DND-41 (cell line): ENCODE measurements at regions not wholly inside any gene's neighbourhood (a gene's known extent, or its start where the extent isn't known, plus 50 kb on each side); places are given as distances from the start of the nearest gene placed in this dataset.

Experiments used
- ATAC-seq: fragments of 200-7000 bp; cut with Tn5 transposase; 3 replicates; pipeline ENCODE4 v1.9.1; 2021; ENCODE audit warnings: low read depth; ENCODE audit not compliant: insufficient read depth
- DNase-seq: peaks from one replicate; pipeline ENCODE4 v3.0.0-alpha.2; 2020
- H2AFZ ChIP-seq: 2 replicates; pipeline ENCODE4 v1.6.0; 2012; ENCODE audit warnings: low read depth, low read length
- H3K27ac ChIP-seq: 2 replicates; pipeline ENCODE4 v1.5.1; 2012; ENCODE audit warnings: low read length, inconsistent platforms
- H3K27me3 ChIP-seq: fragments of 200-600 bp; sonication (generic); 2 replicates; pipeline ENCODE4 v1.6.0; 2012; ENCODE audit warnings: low read length, mild to moderate bottlenecking, inconsistent platforms; ENCODE audit not compliant: insufficient read depth, poor library complexity
- H3K36me3 ChIP-seq: 2 replicates; pipeline ENCODE4 v1.5.1; 2012; ENCODE audit warnings: low read length, inconsistent platforms; ENCODE audit not compliant: insufficient read depth
- H3K4me1 ChIP-seq: 2 replicates; pipeline ENCODE4 v1.5.1; 2012; ENCODE audit warnings: mild to moderate bottlenecking, low read length; ENCODE audit not compliant: insufficient read depth
- H3K4me2 ChIP-seq: 2 replicates; pipeline ENCODE4 v1.6.0; 2012; ENCODE audit warnings: mild to moderate bottlenecking, moderate library complexity, low read length, inconsistent platforms; ENCODE audit not compliant: insufficient read depth
- H3K4me3 ChIP-seq, 2 experiments: fragments of 200-600 bp in 1 of 2; shearing (Covaris generic) in 1 of 2; 2 replicates each; pipeline ENCODE4 v1.5.1; 2012 to 2016; ENCODE audit warnings: inconsistent platforms in 2 of 2, low read length in 2 of 2, mild to moderate bottlenecking in 2 of 2, low read depth in 1 of 2, moderate library complexity in 1 of 2
- H3K79me2 ChIP-seq: 2 replicates; pipeline ENCODE4 v1.6.0; 2012; ENCODE audit warnings: low read length, inconsistent platforms; ENCODE audit not compliant: insufficient read depth
- H3K9ac ChIP-seq: 2 replicates; pipeline ENCODE4 v1.6.0; 2012; ENCODE audit warnings: low read depth, mild to moderate bottlenecking, inconsistent platforms, low read length, moderate library complexity
- H3K9me3 ChIP-seq: 2 replicates; pipeline ENCODE4 v1.5.1; 2012; ENCODE audit warnings: low read length, moderate library complexity, mild to moderate bottlenecking, inconsistent platforms; ENCODE audit not compliant: insufficient read depth, severe bottlenecking
- H4K20me1 ChIP-seq: 2 replicates; pipeline ENCODE4 v1.6.0; 2012; ENCODE audit warnings: low read length; ENCODE audit not compliant: insufficient read depth
- CTCF ChIP-seq: IDR thresholded peaks from 2 replicates; pipeline ENCODE4 v1.5.1; 2012; ENCODE audit warnings: borderline replicate concordance, low read length, moderate library complexity, mild to moderate bottlenecking; ENCODE audit not compliant: poor library complexity, severe bottlenecking; ENCODE audit errors: extremely low read depth
- EZH2 ChIP-seq: IDR thresholded peaks from 3 replicates; pipeline ENCODE4 v1.6.1; 2012; ENCODE audit warnings: borderline replicate concordance, low read depth, mild to moderate bottlenecking, moderate library complexity, low read length, inconsistent platforms; ENCODE audit not compliant: severe bottlenecking

GRCh38 chr15:66924889-66925288 is 140.5 kb upstream of the SMAD3 start:
- no peak for DNase-seq
- TF ChIP-seq EZH2 (no peak), CTCF (no peak)
- no peak overlapping the region for H3K4me2 ChIP-seq
- H3K36me3 ChIP-seq = no peaks in the 10 kb centered on the region
- no peak overlapping the region for H3K27ac ChIP-seq
- no peaks in the 10 kb centered on the region for H3K27me3 ChIP-seq
- no peaks in the 10 kb centered on the region for H3K4me1 ChIP-seq
- ATAC-seq = no peak
- no peak overlapping the region for H3K4me3 ChIP-seq
- no peak overlapping the region for H3K9ac ChIP-seq
- H3K79me2 ChIP-seq = no peaks in the 10 kb centered on the region
- H3K9me3 ChIP-seq = peaks cover 12% of the 10 kb centered on the region
- H4K20me1 ChIP-seq = no peaks in the 10 kb centered on the region
- no peak overlapping the region for H2AFZ ChIP-seq

GRCh38 chr15:66925721-66926120 is 139.7 kb upstream of the SMAD3 start:
- H4K20me1 ChIP-seq = no peaks in the 10 kb centered on the region

GRCh38 chr15:66927201-66928077 is 138.0 kb upstream of the SMAD3 start:
- H3K4me3 ChIP-seq = no peak overlapping the region
- no peaks in the 10 kb centered on the region for H3K79me2 ChIP-seq
- no peak for ATAC-seq
- H3K27me3 ChIP-seq = peaks cover 3% of the 10 kb centered on the region
- H2AFZ ChIP-seq = no peak overlapping the region
- H3K9me3 ChIP-seq = peaks cover 7% of the 10 kb centered on the region
- no peak overlapping the region for H3K27ac ChIP-seq
- no peak overlapping the region for H3K9ac ChIP-seq
- H3K4me2 ChIP-seq = no peak overlapping the region
- H3K36me3 ChIP-seq = no peaks in the 10 kb centered on the region
- no peaks in the 10 kb centered on the region for H3K4me1 ChIP-seq
- no peak for TF ChIP-seq CTCF
- TF ChIP-seq EZH2 = no peak
- H4K20me1 ChIP-seq = no peaks in the 10 kb centered on the region
- DNase-seq = no peak

More at GRCh38 chr15:66925721-66926120, 139.7 kb upstream of the SMAD3 start:
- Histone ChIP-seq H3K4me3 (no peak overlapping the region), H3K79me2 (no peaks in the 10 kb centered on the region), H3K27ac (no peak overlapping the region), H3K9me3 (peaks cover 12% of the 10 kb centered on the region), H3K9ac (no peak overlapping the region), H3K36me3 (no peaks in the 10 kb centered on the region), H3K4me2 (no peak overlapping the region), H3K4me1 (no peaks in the 10 kb centered on the region), H3K27me3 (peaks cover under 1% of the 10 kb centered on the region), H2AFZ (no peak overlapping the region)
- DNase-seq = no peak
- TF ChIP-seq EZH2 (no peak), CTCF (no peak)
- ATAC-seq = no peak
